HG02763 (cell line): ENCODE measurements at regions not wholly inside any gene's neighbourhood (a gene's known extent, or its start where the extent isn't known, plus 50 kb on each side); places are given as distances from the start of the nearest gene placed in this dataset.

Experiments
- ATAC-seq: cut with Tn5 transposase; IDR thresholded peaks from one replicate; pipeline ENCODE4 v1.9.1; 2021; ENCODE audit warnings: mild to moderate bottlenecking, moderate library complexity; ENCODE audit not compliant: unreplicated experiment

GRCh38 chr3:127133971-127134370 is 59.0 kb upstream of the PRR23E start:
- ATAC-seq: no peak

DNA sequence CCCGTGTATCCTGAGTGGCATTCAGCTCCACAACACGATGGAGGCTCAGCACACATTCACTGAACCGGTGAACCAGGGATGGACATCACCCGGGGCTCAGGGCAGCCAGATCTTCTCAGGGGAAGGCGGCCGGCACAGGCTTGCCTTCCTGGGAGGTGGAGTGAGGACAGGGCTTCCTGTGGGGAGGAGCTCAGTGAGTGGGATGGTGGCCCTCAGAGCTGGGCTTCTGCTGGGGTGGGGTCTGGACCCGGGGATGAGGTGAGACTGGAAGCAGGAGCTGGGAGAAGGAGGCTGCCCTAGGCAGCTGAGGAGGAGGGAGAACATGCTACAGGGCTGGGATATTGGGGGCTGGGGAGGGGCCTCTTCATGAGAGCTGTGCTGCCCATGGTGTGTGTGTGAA is 58.5 kb upstream of the PRR23E start:
- no peak for ATAC-seq

DNA sequence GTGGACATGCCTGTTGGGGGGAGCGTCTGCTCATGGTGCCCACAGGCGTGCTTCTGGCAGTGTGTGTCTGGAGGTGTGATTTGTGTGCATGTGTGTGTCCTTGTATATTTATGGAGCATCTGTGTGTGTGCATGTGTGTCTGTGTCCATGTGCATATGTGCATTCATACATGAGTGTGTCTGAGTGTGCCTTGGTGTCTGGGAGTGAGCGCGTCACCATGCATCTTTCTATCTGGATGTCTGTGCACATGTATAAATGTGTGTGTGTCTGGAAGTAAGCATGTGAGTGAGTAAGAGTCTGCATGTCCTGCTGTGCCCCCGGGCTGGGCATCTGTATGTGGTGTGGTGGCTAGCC is 58.1 kb upstream of the PRR23E start:
- no peak for ATAC-seq

DNA sequence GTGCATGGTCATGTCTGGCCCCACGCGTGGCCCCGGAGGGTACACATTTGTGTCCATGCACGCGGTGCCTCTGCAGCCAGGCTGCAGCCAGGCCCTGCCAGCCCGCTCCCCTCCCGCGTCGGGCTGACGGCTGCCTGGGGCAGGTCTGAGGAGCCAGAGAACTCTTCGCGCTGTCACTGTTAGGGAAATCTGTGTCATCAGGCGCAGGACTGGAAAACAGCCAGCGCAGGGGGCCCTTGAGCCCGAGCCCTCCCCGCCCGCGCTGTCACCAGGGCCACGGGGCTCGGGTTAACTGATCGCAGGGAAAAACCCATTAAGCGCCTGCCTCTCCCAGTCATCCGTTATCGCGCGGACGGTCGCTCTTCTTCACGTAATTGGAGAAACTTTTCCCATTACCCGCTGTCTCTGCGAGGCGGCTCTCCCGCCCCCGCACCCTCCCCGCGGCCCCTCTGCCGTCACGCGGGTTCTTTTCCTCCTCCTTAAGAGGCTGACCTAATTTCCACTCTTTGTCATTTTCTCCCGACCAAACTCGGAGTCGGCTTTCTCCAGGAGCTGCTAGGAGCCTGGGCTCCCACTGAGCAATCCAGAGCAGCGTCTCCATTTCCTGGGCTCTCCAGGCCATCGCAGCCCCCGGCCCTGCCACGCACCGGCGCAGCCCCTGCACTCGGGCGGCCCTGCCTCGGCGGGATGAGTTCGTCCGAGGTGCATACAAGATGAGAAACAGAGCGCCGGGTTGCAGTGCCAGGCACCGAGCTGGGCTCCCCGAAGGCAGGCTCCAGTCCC is 57.5 kb upstream of the PRR23E start:
- ATAC-seq: no peak

DNA sequence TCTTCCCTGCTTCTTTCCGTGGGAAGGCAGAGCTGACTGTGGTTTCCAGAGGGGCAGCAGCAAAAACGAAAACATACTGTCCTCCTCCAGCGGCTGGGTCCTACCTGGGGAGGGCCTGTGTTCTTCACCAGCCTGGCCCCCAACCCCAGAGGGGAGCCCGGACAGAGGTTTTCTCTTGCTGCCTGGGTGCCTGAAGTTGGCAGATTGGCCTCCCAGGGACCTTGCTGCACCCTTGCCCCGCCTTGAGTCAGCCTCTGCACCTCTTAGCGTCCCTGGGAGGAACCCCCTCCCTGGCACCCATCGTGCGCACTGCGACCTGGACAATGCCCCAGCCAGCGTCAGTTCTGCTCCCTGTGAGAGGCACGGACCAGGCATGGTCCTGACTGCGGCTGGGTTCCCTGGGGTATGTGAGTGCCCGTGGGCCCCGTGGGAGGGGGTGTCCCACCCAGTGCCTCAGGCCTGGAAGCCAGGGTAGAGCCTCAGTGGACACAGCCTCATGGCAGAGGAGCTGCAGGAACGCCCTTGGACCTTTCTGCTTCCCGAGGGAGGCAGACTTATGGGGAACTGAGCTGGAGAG is 56.8 kb upstream of the PRR23E start:
- ATAC-seq: no peak

GRCh38 chr3:127136706-127137105 is 56.2 kb upstream of the PRR23E start:
- ATAC-seq: no peak

DNA sequence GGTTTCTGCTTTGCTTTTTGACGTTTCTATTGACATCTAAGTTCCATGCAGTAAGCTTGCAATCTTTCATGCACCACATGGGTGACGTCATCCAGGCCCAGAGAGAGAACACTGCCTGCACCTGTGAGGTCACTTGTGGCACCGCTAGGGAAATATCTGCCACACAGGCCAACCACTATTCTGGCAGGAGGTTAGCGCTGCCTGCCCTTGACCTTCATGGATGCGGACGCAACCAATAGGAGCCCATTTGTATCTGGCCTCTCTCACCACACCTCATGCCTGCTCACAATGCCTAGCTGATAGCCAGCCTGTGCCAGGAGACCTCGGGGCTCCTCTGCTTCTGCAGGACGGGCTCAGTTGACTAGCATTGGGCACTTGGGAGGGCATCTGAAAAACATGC is 55.8 kb upstream of the PRR23E start:
- no peak for ATAC-seq

GRCh38 chr3:127137757-127138536 is 55.0 kb upstream of the PRR23E start:
- ATAC-seq: no peak

DNA sequence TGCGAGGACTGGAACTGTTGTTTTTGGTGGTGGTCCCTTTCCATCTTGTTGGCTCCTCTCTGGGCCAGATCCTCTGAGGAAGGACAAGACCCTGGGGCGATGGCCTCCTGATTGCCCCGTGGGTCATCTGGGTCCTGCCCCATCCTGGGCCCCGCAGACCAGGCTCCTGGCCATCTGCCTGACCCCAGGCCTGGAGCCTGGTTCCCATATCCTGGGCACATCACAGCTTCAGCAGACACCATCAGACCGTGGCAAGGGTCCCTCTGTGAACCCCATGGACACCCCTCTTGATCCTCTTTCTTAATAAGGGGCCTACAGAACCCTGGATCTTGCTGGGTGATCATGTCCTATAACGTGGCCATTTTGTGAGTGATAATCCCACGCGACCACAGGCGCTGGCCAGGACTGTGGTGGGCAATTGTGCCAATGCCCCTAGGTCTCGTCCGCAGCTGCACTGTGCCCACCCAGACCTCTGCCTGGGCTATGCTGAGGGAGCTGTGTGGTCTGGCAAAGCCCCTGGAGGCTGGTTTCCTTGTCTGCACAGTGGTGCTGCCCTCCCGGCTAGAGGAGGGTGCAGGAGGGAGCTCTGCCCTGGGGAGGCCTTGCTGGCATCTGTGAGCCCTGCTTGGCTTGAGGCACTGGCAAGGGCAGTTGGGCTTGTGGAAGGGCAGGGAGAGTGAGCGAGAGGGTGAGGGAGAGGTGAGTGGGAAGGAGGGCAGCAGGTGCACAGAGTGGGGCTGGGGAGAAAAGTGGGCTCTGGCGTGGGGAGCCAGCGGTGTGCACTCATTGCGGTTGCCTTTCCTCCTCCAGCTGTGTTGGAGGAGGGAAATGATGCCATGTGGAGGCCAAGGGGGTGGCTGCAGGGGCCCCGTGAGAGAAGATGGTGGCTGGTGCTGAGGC is 53.1 kb upstream of the PRR23E start:
- ATAC-seq: no peak

- ATAC-seq: no peak
Measured at GRCh38 chr3:127140501-127141460, 52.1 kb upstream of the PRR23E start.

- ATAC-seq: no peak
Measured at GRCh38 chr3:127141921-127142730, 50.8 kb upstream of the PRR23E start.
